RWPE1 (cell line): ENCODE measurements at regions not wholly inside any gene's neighbourhood (a gene's known extent, or its start where the extent isn't known, plus 50 kb on each side); places are given as distances from the start of the nearest gene placed in this dataset.

Experiments
- CTCF ChIA-PET: fragments of 350-600 bp; sonication (Branson Sonifier 250); formaldehyde crosslinking; extraction: SDS; loops from one replicate; lab custom pipeline; 2021; lab: Yijun Ruan, JAX
- POLR2A ChIA-PET: fragments of 400-600 bp; formaldehyde crosslinking; extraction: SDS; loops from one replicate; lab custom pipeline; 2020; ENCODE audit warnings: antibody characterized with exemption; ENCODE audit not compliant: low non-redundant PET; lab: Yijun Ruan, JAX
- DNase-seq: peaks from one replicate; pipeline ENCODE4 v3.0.0; 2012; ENCODE audit warnings: low spot score
- H3K27ac ChIP-seq: fragments of 450-650 bp; 2 replicates; pipeline ENCODE4 v1.5.1; 2017
- CTCF ChIP-seq: fragments of 450-650 bp; conservative IDR thresholded peaks from 2 replicates; pipeline ENCODE4 v1.5.1; 2017; ENCODE audit warnings: low read depth, mild to moderate bottlenecking

- ChIA-PET CTCF (no interaction called here), POLR2A (no interaction called here)
- DNase-seq, result no peak
- TF ChIP-seq CTCF, result no peak
- H3K27ac ChIP-seq, result no peak overlapping the region
Measured at GRCh38 chr18:55850904-55851303, 262.9 kb upstream of the TCF4 start.

GRCh38 chr18:55849391-55849790 lies 261.4 kb upstream of the TCF4 start:
- DNase-seq, result no peak
- CTCF ChIA-PET, result interaction anchor here (0.6 kb wide), 1 partner anchor 76 kb away, joined by 4 read pairs; no protein-coding TSS in a partner anchor
- H3K27ac ChIP-seq, result no peak overlapping the region
- TF ChIP-seq CTCF, result no peak
- POLR2A ChIA-PET, result no interaction called here

GRCh38 chr18:55847960-55848359 lies 260.0 kb upstream of the TCF4 start:
- POLR2A ChIA-PET, result no interaction called here
- no peak overlapping the region for H3K27ac ChIP-seq
- no peak for DNase-seq
- CTCF ChIA-PET, result no interaction called here
- no peak for TF ChIP-seq CTCF

- CTCF ChIA-PET, result no interaction called here
- POLR2A ChIA-PET, result no interaction called here
- H3K27ac ChIP-seq, result no peak overlapping the region
- DNase-seq, result no peak
- no peak for TF ChIP-seq CTCF
Measured at GRCh38 chr18:55845221-55845620, 257.2 kb upstream of the TCF4 start.

- ChIA-PET CTCF (interaction anchor here (0.5 kb wide), 1 partner anchor 184 kb away, joined by 6 read pairs; no protein-coding TSS in a partner anchor), POLR2A (no interaction called here)
- DNase-seq, result no peak
- no peak for TF ChIP-seq CTCF
- no peak overlapping the region for H3K27ac ChIP-seq
Measured at GRCh38 chr18:55844382-55844781, 256.4 kb upstream of the TCF4 start.

- ChIA-PET POLR2A (no interaction called here), CTCF (no interaction called here)
- no peak overlapping the region for H3K27ac ChIP-seq
- no peak for DNase-seq
- TF ChIP-seq CTCF, result no peak
Measured at GRCh38 chr18:55841314-55841713, 253.3 kb upstream of the TCF4 start.

GRCh38 chr18:55840601-55841170 lies 252.7 kb upstream of the TCF4 start:
- H3K27ac ChIP-seq, result no peak overlapping the region
- no peak for DNase-seq
- POLR2A ChIA-PET, result no interaction called here
- CTCF ChIA-PET, result no interaction called here
- TF ChIP-seq CTCF, result no peak
